HCT116 (cell line): ENCODE measurements at regions not wholly inside any gene's neighbourhood (a gene's known extent, or its start where the extent isn't known, plus 50 kb on each side); places are given as distances from the start of the nearest gene placed in this dataset.

Experiments used
- ATAC-seq: fragments of 200-7000 bp; cut with Tn5 transposase; 2 replicates; pipeline ENCODE4 v1.9.1; 2020; ENCODE audit warnings: mild to moderate bottlenecking, moderate library complexity
- BruUV-seq: library from RNA; stranded (reverse); fragments of 400-500 nt; replicated peaks from 2 replicates; lab custom pipeline; 2021; lab: Mats Ljungman, UMichigan
- CTCF ChIA-PET: fragments of 300-600 bp; sonication (Branson Sonifier 250); formaldehyde crosslinking; loops from one replicate; lab custom pipeline; 2021; ENCODE audit warnings: antibody characterized with exemption; lab: Charles Lee
- POLR2A ChIA-PET: fragments of 300-600, 350-600 bp; sonication (Branson Sonifier 250); formaldehyde crosslinking; loops from one replicate; lab custom pipeline; 2021; ENCODE audit warnings: antibody characterized with exemption; lab: Charles Lee
- RAD21 ChIA-PET, 2 experiments: fragments of 300-600 bp; sonication (Branson Sonifier 250); formaldehyde crosslinking; loops; one replicate each; lab custom pipeline; 2023; ENCODE audit warnings: low total read pairs in 2 of 2; ENCODE audit not compliant: uncharacterized antibody in 2 of 2, unreplicated experiment in 2 of 2, low non-redundant PET in 1 of 2; lab: Charles Lee
- DNase-seq: peaks from one replicate; pipeline ENCODE4 v3.0.0-alpha.2; 2010; ENCODE audit warnings: low read depth, low spot score
- H2AFZ ChIP-seq: fragments of 200-600 bp; shearing (Covaris generic), sonication (generic); 2 replicates; pipeline ENCODE4 v1.6.1; 2017; ENCODE audit warnings: low read depth, mixed run types, mixed read lengths, antibody characterized with exemption, low read length; ENCODE audit not compliant: poor library complexity, severe bottlenecking
- H3K27ac ChIP-seq: 2 replicates; pipeline ENCODE4 v1.5.1; 2012; ENCODE audit warnings: low read depth, low read length
- H3K27me3 ChIP-seq: fragments of 200-600 bp; sonication (generic); 2 replicates; pipeline ENCODE4 v1.6.1; 2016; ENCODE audit warnings: mixed run types, low read length, mixed read lengths; ENCODE audit not compliant: insufficient read depth
- H3K36me3 ChIP-seq, 2 experiments: fragments of 200-500 bp in 1 of 2; fragments of 200-600 bp in 1 of 2; sonication (Bioruptor generic) in 1 of 2; sonication (generic) in 1 of 2; 2 replicates each; pipeline versions ENCODE4 v1.5.1 to v1.6.1; 2014 to 2016; ENCODE audit warnings: low read length in 2 of 2, inconsistent platforms in 1 of 2, mixed read lengths in 1 of 2, mixed run types in 1 of 2; ENCODE audit not compliant: insufficient read depth in 2 of 2, control insufficient read depth in 1 of 2
- H3K4me1 ChIP-seq, 2 experiments: fragments of 200-600 bp in 1 of 2; sonication (generic) in 1 of 2; 2 replicates each; pipeline versions ENCODE4 v1.5.1 to v1.6.1; 2012 to 2017; ENCODE audit warnings: low read length in 2 of 2, inconsistent platforms in 1 of 2, mild to moderate bottlenecking in 1 of 2, mixed read lengths in 1 of 2, mixed run types in 1 of 2, moderate library complexity in 1 of 2; ENCODE audit not compliant: insufficient read depth in 2 of 2, control insufficient read depth in 1 of 2
- H3K4me2 ChIP-seq: fragments of 200-600 bp; sonication (generic); 2 replicates; pipeline ENCODE4 v1.6.1; 2017; ENCODE audit warnings: mixed run types, low read length, mixed read lengths
- H3K4me3 ChIP-seq, 2 experiments: fragments of 200-600 bp in 1 of 2; sonication (generic) in 1 of 2; replicated peaks in 1 of 2; 2 replicates each; pipeline ENCODE4 v1.5.1; 2011 to 2016; ENCODE audit warnings: low read length in 2 of 2, control low read depth in 1 of 2, low read depth in 1 of 2, mild to moderate bottlenecking in 1 of 2, mixed read lengths in 1 of 2, mixed run types in 1 of 2
- H3K79me2 ChIP-seq: fragments of 200-600 bp; sonication (generic); 2 replicates; pipeline ENCODE4 v1.6.1; 2017; ENCODE audit warnings: mild to moderate bottlenecking, mixed run types, low read length, moderate library complexity, mixed read lengths; ENCODE audit not compliant: insufficient read depth
- H3K9ac ChIP-seq: fragments of 200-600 bp; sonication (generic); 2 replicates; pipeline ENCODE4 v1.6.1; 2016; ENCODE audit warnings: low read length, mixed read lengths
- H3K9me2 ChIP-seq: fragments of 200-600 bp; sonication (generic), shearing (Covaris generic); 2 replicates; pipeline ENCODE4 v1.6.1; 2017; ENCODE audit warnings: mixed run types, mild to moderate bottlenecking, moderate library complexity; ENCODE audit not compliant: insufficient read depth
- H3K9me3 ChIP-seq, 2 experiments: fragments of 200-500 bp in 1 of 2; fragments of 200-600 bp in 1 of 2; sonication (Bioruptor generic) in 1 of 2; sonication (generic) in 1 of 2; 2 replicates each; pipeline ENCODE4 v1.6.1; 2014 to 2017; ENCODE audit warnings: low read length in 2 of 2, mixed read lengths in 2 of 2, inconsistent platforms in 1 of 2, low read depth in 1 of 2, mild to moderate bottlenecking in 1 of 2, mixed run types in 1 of 2, moderate library complexity in 1 of 2; ENCODE audit not compliant: control insufficient read depth in 1 of 2, insufficient read depth in 1 of 2
- H4K20me1 ChIP-seq: fragments of 200-600 bp; sonication (generic), shearing (Covaris generic); 2 replicates; pipeline ENCODE4 v1.6.1; 2017; ENCODE audit warnings: mixed run types, mild to moderate bottlenecking, moderate library complexity; ENCODE audit not compliant: insufficient read depth
- ATF3 ChIP-seq: IDR thresholded peaks from 2 replicates; pipeline ENCODE4 v1.6.1; 2012
- CBX3 ChIP-seq: IDR thresholded peaks from 2 replicates; pipeline ENCODE4 v1.6.1; 2012; ENCODE audit warnings: low read depth
- CTCF ChIP-seq, 3 experiments: fragments of 200-600 bp in 1 of 3; sonication (generic) in 1 of 3; IDR thresholded peaks in 2 of 3; conservative IDR thresholded peaks in 1 of 3; 2 replicates each; pipeline ENCODE4 v1.5.1; 2012 to 2017; ENCODE audit warnings: low read depth in 2 of 3, low read length in 2 of 3, antibody characterized with exemption in 1 of 3, borderline replicate concordance in 1 of 3, control low read depth in 1 of 3, mild to moderate bottlenecking in 1 of 3, mixed read lengths in 1 of 3, mixed run types in 1 of 3, moderate library complexity in 1 of 3; ENCODE audit not compliant: insufficient read depth in 1 of 3
- EGR1 ChIP-seq: IDR thresholded peaks from 2 replicates; pipeline ENCODE4 v1.6.1; 2012; ENCODE audit warnings: low read depth
- EZH2 ChIP-seq: fragments of 200-600 bp; sonication (generic); IDR thresholded peaks from 2 replicates; pipeline ENCODE4 v1.6.1; 2017; ENCODE audit warnings: antibody characterized with exemption, mixed run types
- EZH2phosphoT487 ChIP-seq: fragments of 200-600 bp; IDR thresholded peaks from 2 replicates; pipeline ENCODE4 v1.6.1; 2018; ENCODE audit warnings: antibody characterized with exemption, borderline replicate concordance
- FOSL1 ChIP-seq: IDR thresholded peaks from 2 replicates; pipeline ENCODE4 v1.6.1; 2012; ENCODE audit warnings: low read depth
- POLR2A ChIP-seq: IDR thresholded peaks from 2 replicates; pipeline ENCODE4 v1.7.0; 2011; ENCODE audit warnings: borderline replicate concordance; ENCODE audit not compliant: insufficient read depth, insufficient read length; ENCODE audit errors: extremely low read depth
- POLR2AphosphoS5 ChIP-seq: IDR thresholded peaks from 2 replicates; pipeline ENCODE4 v1.6.1; 2011; ENCODE audit warnings: mild to moderate bottlenecking, low read depth, low read length, moderate library complexity
- RAD21 ChIP-seq: IDR thresholded peaks from 2 replicates; pipeline ENCODE4 v1.6.1; 2012; ENCODE audit warnings: low read depth, mild to moderate bottlenecking
- SIN3A ChIP-seq: IDR thresholded peaks from 2 replicates; pipeline ENCODE4 v1.6.1; 2012; ENCODE audit warnings: low read depth
- SP1 ChIP-seq: IDR thresholded peaks from 2 replicates; pipeline ENCODE4 v1.6.1; 2012; ENCODE audit warnings: low read depth
- SRF ChIP-seq: IDR thresholded peaks from 2 replicates; pipeline ENCODE4 v1.6.1; 2012; ENCODE audit warnings: low read depth
- YY1 ChIP-seq: IDR thresholded peaks from 2 replicates; pipeline ENCODE4 v1.6.1; 2011; ENCODE audit warnings: low read length, low read depth, moderate library complexity, mild to moderate bottlenecking; ENCODE audit not compliant: insufficient replicate concordance; ENCODE audit errors: extremely low read depth
- ZFX ChIP-seq: fragments of 450-650 bp; IDR thresholded peaks from 2 replicates; pipeline ENCODE4 v1.6.1; 2017
- ZNF274 ChIP-seq: fragments of 200-500 bp; sonication (Bioruptor generic); IDR thresholded peaks from 2 replicates; pipeline ENCODE4 v1.6.1; 2014; ENCODE audit warnings: mild to moderate bottlenecking, low read depth, low read length, inconsistent platforms
- intact Hi-C: fragments of 100-400 bp; cut with micrococcal nuclease; formaldehyde crosslinking; loops from 2 replicates; pipeline ENCODE4 v1.10.0; 2022

- ChIA-PET CTCF (no interaction called here), RAD21 (no interaction called here), POLR2A (no interaction called here)
- Histone ChIP-seq H3K79me2 (no peaks in the 10 kb centered on the region), H4K20me1 (no peaks in the 10 kb centered on the region), H3K9me3 (0 out of 4 replicates have a peak, but pooled peaks cover 0 to 3% of the 10 kb centered on the region in 2 experiments), H3K9me2 (no peaks in the 10 kb centered on the region), H3K9ac (no peak overlapping the region), H3K4me1 (no peaks in the 10 kb centered on the region), H3K27ac (no peak overlapping the region), H3K27me3 (no peaks in the 10 kb centered on the region), H3K36me3 (no peaks in the 10 kb centered on the region), H2AFZ (no peak overlapping the region), H3K4me2 (no peak overlapping the region)
- intact Hi-C loops, result no loop called here
- BruUV-seq, result no TSS peak
- no peak for ATAC-seq
- TF ChIP-seq POLR2A, result no peak
- no peak for TF ChIP-seq SIN3A
- TF ChIP-seq CBX3, result no peak
- no peak for TF ChIP-seq SRF
- no peak for TF ChIP-seq EZH2
- TF ChIP-seq ZNF274, result no peak
- TF ChIP-seq, all 23 proteins: peak for 0
- H3K4me3 ChIP-seq, result no peak overlapping the region
- DNase-seq, result no peak
Measured at GRCh38 chr13:30077240-30077735, 226.9 kb upstream of the UBL3 start.

GRCh38 chr13:30074955-30075614 is 224.7 kb upstream of the UBL3 start:
- Histone ChIP-seq H3K27ac (no peak overlapping the region), H3K36me3 (no peaks in the 10 kb centered on the region), H3K79me2 (no peaks in the 10 kb centered on the region), H3K4me2 (no peak overlapping the region), H2AFZ (no peak overlapping the region), H3K9ac (no peak overlapping the region), H3K9me2 (no peaks in the 10 kb centered on the region), H3K9me3 (no peaks in the 10 kb centered on the region), H3K27me3 (no peaks in the 10 kb centered on the region), H4K20me1 (no peaks in the 10 kb centered on the region), H3K4me1 (no peaks in the 10 kb centered on the region), H3K4me3 (no peak overlapping the region)
- DNase-seq (no peak), ATAC-seq (no peak)
- POLR2A ChIA-PET, result no interaction called here
- CTCF ChIA-PET, result no interaction called here
- no TSS peak for BruUV-seq
- RAD21 ChIA-PET, result no interaction called here
- intact Hi-C loops, result no loop called here
- TF ChIP-seq ZFX, result no peak
- no peak for TF ChIP-seq ZNF274
- TF ChIP-seq CBX3, result no peak
- TF ChIP-seq EGR1, result no peak
- no peak for TF ChIP-seq FOSL1
- no peak for TF ChIP-seq EZH2phosphoT487
- TF ChIP-seq CTCF (IDR thresholded peaks at IDR 0.05 in 2 of 3, conservative IDR thresholded peaks at IDR 0.05 in 1 of 3; ENCODE audit: borderline replicate concordance in 1 of 3, insufficient read depth in 1 of 3, low read depth in 2 of 3, low read length in 2 of 3), result no peak
- no peak for TF ChIP-seq EZH2
- TF ChIP-seq POLR2AphosphoS5, result no peak
- no peak for TF ChIP-seq ATF3
- no peak for TF ChIP-seq RAD21
- no peak for TF ChIP-seq SIN3A
- no peak for TF ChIP-seq SP1
- no peak for TF ChIP-seq YY1
